Stimulated activated CD4-positive, alpha-beta T cell treated with anti-CD3 and anti-CD28 coated beads, Interleukin-2, amount 100 ng/mL, for 24 hours (primary cell): ENCODE measurements at regions not wholly inside any gene's neighbourhood (a gene's known extent, or its start where the extent isn't known, plus 50 kb on each side); places are given as distances from the start of the nearest gene placed in this dataset.
"Not testable (repeated sequence)": the region's sequence is repeated elsewhere in the genome, so short reads cannot be mapped to it uniquely, and the experiment has no call there.

ENCODE experiments used
- DNase-seq, 2 donors: peaks; one replicate each; pipeline ENCODE4 v3.0.0-alpha.2; 2020

GRCh38 chr14:71616013-71616412 is 316.2 kb upstream of the RGS6 start:
- DNase-seq = no peak

- DNase-seq = no peak
Measured at GRCh38 chr14:71618047-71618446, 314.2 kb upstream of the RGS6 start.

DNA sequence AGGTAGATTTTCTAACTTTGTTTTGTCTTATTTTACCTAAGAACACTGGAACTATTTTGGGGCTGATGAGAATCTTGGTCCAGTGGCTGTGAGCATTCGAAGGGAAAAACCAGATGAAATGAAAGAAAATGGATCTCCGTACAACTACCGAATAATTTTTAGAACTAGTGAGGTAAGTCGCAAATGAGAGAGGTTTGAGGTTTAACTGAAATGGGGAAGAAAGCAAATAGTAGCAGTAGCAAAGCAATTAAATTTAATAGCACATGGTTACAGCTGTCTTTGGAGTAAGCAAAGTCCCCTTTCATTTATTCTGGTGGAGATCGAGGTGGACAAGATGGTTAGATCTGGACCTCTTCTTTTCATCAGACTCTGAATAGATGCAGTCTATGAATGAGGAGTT is 313.5 kb upstream of the RGS6 start:
- no peak for DNase-seq

- DNase-seq = no peak
Measured at GRCh38 chr14:71619472-71619871, 312.8 kb upstream of the RGS6 start.

DNA sequence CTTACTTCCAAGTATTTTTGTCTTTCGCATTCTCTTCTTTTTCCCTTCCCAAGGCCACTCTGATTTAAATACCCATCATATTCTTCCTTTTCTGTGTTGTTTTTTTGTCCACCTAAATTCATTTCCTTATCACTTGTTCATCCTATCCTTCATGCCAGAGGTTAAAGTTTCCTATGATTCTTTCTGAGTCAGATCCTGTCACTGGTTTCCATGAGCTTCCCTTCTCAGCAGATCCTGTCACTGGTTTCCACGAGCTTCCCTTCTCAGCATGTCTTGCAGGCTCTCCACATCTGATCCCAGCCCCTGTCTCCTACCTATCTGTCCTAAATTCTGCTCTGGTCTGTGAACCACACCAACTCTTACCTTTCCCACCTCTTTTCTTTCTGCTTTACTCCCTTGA is 311.8 kb upstream of the RGS6 start:
- DNase-seq = no peak

DNA sequence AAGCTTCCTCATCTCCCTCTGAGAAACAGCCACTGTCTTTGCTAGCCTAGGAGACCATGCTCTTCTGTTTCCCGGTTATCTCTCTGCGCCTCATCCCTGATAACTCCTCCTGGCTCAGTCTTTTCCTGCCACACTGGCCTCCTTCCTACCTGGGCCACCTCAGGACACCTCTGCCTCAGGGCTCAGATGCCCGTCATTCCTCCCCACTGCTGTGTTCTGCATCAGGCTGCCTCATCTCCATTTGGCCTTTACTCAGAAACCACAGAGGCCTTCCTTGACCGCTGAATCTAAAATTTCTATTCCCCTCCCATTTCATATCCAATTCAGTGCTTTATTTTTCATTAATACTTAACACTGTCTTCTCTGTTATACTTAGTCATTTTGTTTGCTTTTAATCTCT is 311.0 kb upstream of the RGS6 start:
- no peak for DNase-seq

- no peak for DNase-seq
Measured at GRCh38 chr14:71621980-71622605, 310.1 kb upstream of the RGS6 start.

DNA sequence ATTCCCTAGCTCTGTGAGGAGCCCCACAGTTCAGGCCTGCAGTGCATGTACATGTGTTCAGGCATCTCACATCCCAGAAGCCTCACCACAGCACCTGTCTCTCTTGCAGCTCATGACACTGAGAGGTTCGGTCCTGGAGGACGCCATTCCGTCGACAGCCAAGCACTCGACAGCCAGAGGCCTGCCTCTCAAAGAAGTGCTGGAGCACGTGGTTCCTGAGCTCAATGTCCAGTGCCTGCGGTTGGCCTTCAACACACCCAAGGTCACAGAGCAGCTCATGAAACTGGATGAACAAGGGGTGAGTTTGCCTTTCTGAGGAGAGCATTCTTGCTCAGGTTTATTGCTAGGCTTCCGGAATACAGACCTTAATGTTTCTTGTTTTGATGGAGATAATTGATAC is 308.3 kb upstream of the RGS6 start:
- DNase-seq = no peak

- no peak for DNase-seq
Measured at GRCh38 chr14:71625175-71625574, 307.1 kb upstream of the RGS6 start.

DNA sequence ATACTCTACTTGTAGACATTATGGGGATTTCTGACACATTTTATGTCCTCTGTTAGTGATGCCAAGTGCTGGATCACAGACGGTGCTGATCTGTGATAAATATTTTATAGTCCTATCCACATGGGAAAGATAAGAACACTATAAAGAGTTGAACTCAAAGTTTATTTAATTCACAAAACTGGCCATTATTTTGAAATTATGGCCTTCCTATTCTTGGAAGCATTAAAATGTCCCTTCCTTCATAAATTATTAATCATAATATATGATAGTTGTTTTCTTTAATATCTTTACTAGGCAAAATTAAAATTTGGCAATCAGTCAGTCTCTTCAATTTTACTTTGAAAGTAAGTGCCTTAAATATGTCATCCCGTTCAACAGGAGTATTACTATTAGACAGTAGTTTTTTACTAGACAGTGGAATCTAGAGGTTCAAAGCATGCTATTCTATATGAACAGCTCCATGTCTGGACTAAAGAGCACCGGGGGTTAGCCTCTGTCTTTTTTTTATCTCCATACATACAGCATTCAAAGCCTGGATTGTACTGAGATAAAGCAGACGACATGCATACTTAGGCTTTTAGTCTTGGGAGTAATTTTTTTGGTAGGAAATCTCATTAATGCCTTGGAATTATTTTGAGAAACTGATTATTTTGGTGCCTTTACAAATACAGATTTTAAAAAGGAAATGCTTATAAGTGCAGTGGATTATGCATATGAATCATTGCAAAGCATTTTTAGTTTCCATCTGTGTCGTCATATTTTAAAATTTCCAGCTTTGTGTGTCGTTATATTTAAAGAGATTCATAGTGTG is 306.1 kb upstream of the RGS6 start:
- DNase-seq = no peak

DNA sequence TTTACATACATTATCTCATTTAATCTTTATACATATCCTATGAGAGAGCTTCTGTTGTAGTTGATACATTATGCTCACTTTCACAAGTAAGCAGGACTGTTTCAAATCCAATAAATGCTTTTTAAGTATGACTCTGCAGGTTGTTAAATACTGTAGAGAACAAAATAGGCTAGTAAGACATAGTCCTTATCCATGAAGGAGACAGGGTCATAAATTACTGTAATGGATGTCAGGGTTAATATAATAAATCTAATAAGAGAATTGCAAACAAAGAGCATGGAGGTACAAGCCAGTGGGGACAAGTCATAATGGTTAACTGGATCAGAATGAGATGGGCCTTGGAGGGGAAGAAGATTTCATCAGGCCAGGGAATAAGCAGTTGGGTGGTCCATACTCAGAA is 303.8 kb upstream of the RGS6 start:
- DNase-seq = no peak

GRCh38 chr14:71629250-71629649 is 303.0 kb upstream of the RGS6 start:
- no peak for DNase-seq

- no peak for DNase-seq
Measured at GRCh38 chr14:71629765-71630492, 302.3 kb upstream of the RGS6 start.

DNA sequence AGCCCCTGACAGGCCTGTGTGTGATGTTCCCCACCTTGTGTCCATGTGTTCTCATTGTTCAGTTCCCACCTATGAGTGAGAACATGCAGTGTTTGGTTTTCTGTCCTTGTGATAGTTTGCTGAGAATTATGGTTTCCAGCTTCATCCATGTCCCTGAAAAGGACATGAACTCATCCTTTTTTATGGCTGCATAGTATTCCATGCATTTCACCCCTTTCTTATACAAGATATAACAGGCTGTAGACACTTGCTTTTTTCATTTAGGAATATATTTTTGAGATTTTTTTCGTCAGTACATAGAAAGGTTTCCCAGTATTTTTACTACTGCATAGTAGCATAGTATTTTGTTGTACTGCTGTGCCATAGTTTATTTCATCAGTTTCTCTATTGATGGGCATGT is 301.2 kb upstream of the RGS6 start:
- DNase-seq = not testable (repeated sequence)

DNA sequence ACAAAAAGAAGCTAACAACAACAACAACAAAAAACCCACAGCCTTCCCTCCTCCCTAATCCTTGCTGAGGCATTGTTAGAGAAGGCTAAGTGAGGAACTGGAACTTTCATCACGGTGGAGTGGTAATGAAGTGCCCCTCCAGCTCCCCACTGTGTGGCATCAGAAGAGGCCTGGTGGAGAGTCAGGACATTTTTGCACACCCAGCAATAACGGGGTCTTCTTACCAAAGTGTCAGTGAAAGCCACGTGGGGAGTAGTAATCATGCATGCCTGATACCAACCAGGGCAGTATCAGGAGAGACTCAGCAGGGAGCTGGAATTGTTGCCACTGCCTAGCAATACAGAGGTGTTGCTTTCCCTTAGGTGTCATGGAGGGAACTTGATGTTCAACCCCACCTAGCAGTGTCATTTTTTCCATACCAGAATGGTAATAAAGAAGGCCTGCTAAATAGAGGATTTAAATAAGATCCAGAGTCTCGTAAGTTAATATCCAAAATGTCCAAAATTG is 299.7 kb upstream of the RGS6 start:
- no peak for DNase-seq

DNA sequence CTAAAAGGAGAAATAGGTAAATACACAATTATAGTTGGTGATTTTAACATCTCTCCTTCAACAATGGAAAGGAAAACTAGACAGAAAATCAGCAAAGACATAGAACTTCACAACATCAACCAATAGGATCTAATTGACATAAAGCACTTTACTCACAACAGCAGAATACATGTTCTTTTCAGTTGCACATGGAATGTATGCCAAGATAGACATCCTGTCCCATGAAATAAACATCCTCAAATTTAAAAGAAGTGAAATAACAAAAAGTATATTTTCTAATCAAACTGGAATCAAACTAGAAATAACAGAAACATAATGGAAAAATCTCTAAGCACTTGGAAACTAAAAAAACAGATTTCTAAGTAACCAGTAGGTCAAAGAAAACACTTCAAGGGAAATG is 296.2 kb upstream of the RGS6 start:
- no peak for DNase-seq

- DNase-seq = no peak
Measured at GRCh38 chr14:71636820-71637471, 295.3 kb upstream of the RGS6 start.

- DNase-seq = no peak
Measured at GRCh38 chr14:71638523-71639196, 293.6 kb upstream of the RGS6 start.

GRCh38 chr14:71642715-71643114 is 289.5 kb upstream of the RGS6 start:
- no peak for DNase-seq

DNA sequence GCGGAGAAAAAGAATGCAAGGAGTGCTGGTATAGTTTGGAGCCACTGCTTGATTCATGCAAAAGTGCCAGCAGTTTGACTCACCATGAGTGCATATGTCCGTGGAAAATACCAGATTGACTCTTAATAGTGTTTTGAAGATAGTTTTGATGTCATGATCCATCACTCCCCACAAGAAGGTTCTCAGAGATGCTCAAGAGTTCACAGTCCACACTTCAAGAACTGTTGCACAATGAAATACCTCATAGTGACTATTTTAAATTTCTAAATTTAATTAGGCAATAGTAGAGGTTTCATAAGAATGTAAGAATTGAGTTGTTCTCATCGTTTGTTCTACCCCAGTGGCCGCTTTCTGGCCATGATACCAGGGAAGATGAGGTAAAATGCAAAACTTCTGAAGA is 286.6 kb upstream of the RGS6 start:
- DNase-seq = no peak

- no peak for DNase-seq
Measured at GRCh38 chr14:71646518-71646917, 285.7 kb upstream of the RGS6 start.

DNA sequence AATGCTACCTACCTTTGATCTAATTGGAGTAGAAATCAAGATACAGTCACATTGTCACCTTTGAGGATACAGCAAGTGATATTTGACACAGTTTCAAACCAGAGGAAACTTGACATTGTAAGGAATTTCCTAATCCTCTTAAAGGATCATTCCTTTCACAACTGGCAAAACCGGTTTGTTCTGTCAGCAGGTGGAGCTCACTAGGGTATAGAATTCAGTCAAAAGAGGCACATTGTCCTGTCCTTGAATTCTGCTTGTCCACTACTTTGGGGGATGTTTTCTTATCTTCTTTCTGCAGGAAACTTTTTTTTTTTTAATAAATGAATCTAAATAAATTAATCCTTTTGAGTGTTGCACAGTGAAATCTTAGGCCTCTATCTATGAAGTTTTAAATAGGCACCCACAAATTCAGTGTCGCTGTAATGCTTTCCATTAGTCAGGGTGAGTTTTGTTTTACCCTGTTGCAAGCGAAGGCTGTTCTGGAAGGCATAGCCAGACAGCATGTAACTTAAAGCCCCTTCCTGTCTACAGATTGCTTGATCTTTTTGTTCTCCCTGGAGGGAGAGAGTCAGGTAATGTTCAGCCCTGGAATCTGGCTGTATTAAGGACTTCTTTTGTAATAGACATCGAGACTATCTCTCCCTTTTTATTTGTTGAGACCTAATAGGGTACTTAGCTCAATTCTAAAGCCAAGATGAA is 285.0 kb upstream of the RGS6 start:
- DNase-seq = no peak
